ENCODE measurements at regions not wholly inside any gene's neighbourhood (a gene's known extent, or its start where the extent isn't known, plus 50 kb on each side); places are given as distances from the start of the nearest gene placed in this dataset.

- H3K27ac Mint-ChIP-seq, result peak overlapping the region in 1 of 10 donors; percentile 6
Measured at GRCh38 chr5:138663009-138663408, 87.8 kb upstream of the HSPA9 start.

DNA sequence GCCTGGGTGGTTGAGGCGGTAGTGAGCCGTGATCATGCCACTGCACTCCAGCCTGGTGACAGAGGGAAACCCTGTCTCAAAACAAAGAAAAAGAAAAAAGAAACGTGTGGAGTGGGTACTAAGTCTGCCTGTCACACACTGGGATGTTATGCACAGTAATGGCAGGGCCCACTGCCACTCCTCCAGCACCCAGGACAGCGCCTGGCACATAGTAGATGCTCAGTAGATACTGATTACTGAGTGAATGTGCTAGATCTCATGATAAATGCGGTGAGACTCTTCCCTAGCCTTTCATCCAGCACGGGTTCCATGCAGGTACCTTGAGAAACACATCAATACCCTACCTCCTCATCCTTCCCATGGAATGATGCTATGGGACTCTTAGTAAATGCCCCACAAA is 87.4 kb upstream of the HSPA9 start:
- H3K27ac Mint-ChIP-seq, result no peak overlapping the region
- H3K27me3 Mint-ChIP-seq, result peaks cover 70 to 99% (median 73%) of the 10 kb centered on the region in 5 donors
- peak overlapping the region in 5 of 10 donors; percentile 23 to 54 (median 37) for H3K4me3 Mint-ChIP-seq
- peaks cover 0 to 3% (median 0%) of the 10 kb centered on the region in 9 donors for H3K9me3 Mint-ChIP-seq
- peaks cover 0 to 7% (median 0%) of the 10 kb centered on the region in 3 donors for H3K36me3 Mint-ChIP-seq
- ATAC-seq (peak; percentile 50 to 62), DNase-seq (peak in 2 of 10 donors; percentile 25 to 36)
- H3K4me1 Mint-ChIP-seq, result peaks cover 19 to 35% (median 24%) of the 10 kb centered on the region in 4 donors
- POLR2A ChIA-PET, result no interaction called here

More at GRCh38 chr5:138663009-138663408, 87.8 kb upstream of the HSPA9 start:
- POLR2A ChIA-PET, result no interaction called here
- peaks cover 0 to 3% (median 0%) of the 10 kb centered on the region in 9 donors for H3K9me3 Mint-ChIP-seq
- ATAC-seq (peak; percentile 75 to 93), DNase-seq (peak in 7 of 10 donors; percentile 9 to 72 (median 56))
- peaks cover 22 to 39% (median 27%) of the 10 kb centered on the region in 4 donors for H3K4me1 Mint-ChIP-seq
- H3K36me3 Mint-ChIP-seq, result peaks cover 0 to 7% (median 0%) of the 10 kb centered on the region in 3 donors
- H3K4me3 Mint-ChIP-seq, result peak overlapping the region in 7 of 10 donors; percentile 8 to 54 (median 27)
- H3K27me3 Mint-ChIP-seq, result peaks cover 69 to 99% (median 76%) of the 10 kb centered on the region in 5 donors

DNA sequence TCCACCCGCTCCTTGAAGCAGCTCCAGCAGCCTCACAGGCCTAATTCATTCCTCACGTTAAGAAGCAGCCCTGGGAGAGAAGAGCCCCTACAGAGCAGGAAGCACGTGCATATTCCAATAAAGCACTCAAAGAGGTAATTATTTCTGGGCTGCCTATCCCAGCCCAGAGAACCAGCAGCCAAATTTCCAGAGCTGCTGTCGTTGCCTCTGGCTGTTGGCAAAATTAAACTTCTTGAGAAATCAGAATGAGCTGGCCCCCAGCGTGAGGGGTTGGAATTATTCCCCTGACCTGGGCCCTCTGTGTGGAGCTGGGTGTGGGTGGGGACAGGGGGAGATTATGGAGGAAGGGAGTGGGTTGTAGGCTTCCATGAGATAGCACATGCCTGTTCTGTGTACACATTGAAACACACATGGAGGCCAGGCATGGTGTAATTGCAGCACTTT is 86.8 kb upstream of the HSPA9 start:
- H3K27me3 Mint-ChIP-seq, result peaks cover 75 to 99% (median 79%) of the 10 kb centered on the region in 5 donors
- POLR2A ChIA-PET, result no interaction called here
- H3K36me3 Mint-ChIP-seq, result peaks cover 0 to 7% (median 0%) of the 10 kb centered on the region in 3 donors
- H3K4me3 Mint-ChIP-seq, result no peak overlapping the region
- peaks cover 0 to 3% (median 0%) of the 10 kb centered on the region in 9 donors for H3K9me3 Mint-ChIP-seq
- H3K4me1 Mint-ChIP-seq, result peaks cover 18 to 33% (median 25%) of the 10 kb centered on the region in 4 donors
- ATAC-seq (no peak), DNase-seq (no peak)
- H3K27ac Mint-ChIP-seq, result no peak overlapping the region

- no peak for ATAC-seq
Measured at GRCh38 chr5:138661291-138661960, 86.2 kb upstream of the HSPA9 start.

GRCh38 chr5:138660051-138660572 is 84.9 kb upstream of the HSPA9 start:
- H3K27ac Mint-ChIP-seq, result no peak overlapping the region
- H3K27me3 Mint-ChIP-seq, result peaks cover 71 to 99% (median 80%) of the 10 kb centered on the region in 5 donors
- DNase-seq, result no peak
- POLR2A ChIA-PET, result no interaction called here
- peaks cover 21 to 36% (median 25%) of the 10 kb centered on the region in 4 donors for H3K4me1 Mint-ChIP-seq
- H3K9me3 Mint-ChIP-seq, result peaks cover 0 to 3% (median 0%) of the 10 kb centered on the region in 9 donors
- H3K36me3 Mint-ChIP-seq, result peaks cover 0 to 4% (median 0%) of the 10 kb centered on the region in 3 donors
- no peak for ATAC-seq
- no peak overlapping the region for H3K4me3 Mint-ChIP-seq

More at GRCh38 chr5:138661291-138661960, 86.2 kb upstream of the HSPA9 start:
- H3K4me3 Mint-ChIP-seq, result no peak overlapping the region
- no peak for DNase-seq
- H3K27me3 Mint-ChIP-seq, result peaks cover 76 to 99% (median 81%) of the 10 kb centered on the region in 5 donors
- POLR2A ChIA-PET, result no interaction called here
- H3K4me1 Mint-ChIP-seq, result peaks cover 18 to 33% (median 26%) of the 10 kb centered on the region in 4 donors
- peak overlapping the region in 1 of 10 donors; percentile 10 for H3K27ac Mint-ChIP-seq
- H3K9me3 Mint-ChIP-seq, result peaks cover 0 to 3% (median 0%) of the 10 kb centered on the region in 9 donors
- peaks cover 0 to 7% (median 0%) of the 10 kb centered on the region in 3 donors for H3K36me3 Mint-ChIP-seq

DNA sequence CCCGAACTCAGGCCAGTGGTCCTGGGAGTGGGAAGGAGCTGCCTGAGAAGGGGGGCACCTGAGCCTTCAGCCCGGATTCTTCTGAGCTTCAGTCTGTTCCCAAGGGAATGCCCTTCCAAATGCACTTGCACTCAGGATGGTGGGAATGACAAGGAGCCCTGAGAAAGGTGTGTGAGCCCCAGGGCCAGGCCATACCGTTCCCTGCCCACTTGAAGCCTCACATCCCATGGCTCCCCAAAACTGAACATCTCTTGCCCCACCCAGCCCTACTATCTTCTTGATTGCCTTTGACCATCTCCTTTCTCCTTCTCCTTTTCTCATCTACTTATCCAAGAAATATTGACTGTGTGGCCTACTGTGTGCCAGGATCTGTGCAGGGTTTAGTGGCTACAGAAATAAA is 84.4 kb upstream of the HSPA9 start:
- POLR2A ChIA-PET, result no interaction called here
- Mint-ChIP-seq H3K36me3 (peaks cover 0 to 4% (median 0%) of the 10 kb centered on the region in 3 donors), H3K27ac (peak overlapping the region in 1 of 10 donors; percentile 34), H3K27me3 (peaks cover 70 to 99% (median 80%) of the 10 kb centered on the region in 5 donors), H3K4me1 (peaks cover 24 to 38% (median 28%) of the 10 kb centered on the region in 4 donors), H3K9me3 (peaks cover 0 to 3% (median 0%) of the 10 kb centered on the region in 9 donors), H3K4me3 (no peak overlapping the region)
- ATAC-seq (no peak), DNase-seq (no peak)

DNA sequence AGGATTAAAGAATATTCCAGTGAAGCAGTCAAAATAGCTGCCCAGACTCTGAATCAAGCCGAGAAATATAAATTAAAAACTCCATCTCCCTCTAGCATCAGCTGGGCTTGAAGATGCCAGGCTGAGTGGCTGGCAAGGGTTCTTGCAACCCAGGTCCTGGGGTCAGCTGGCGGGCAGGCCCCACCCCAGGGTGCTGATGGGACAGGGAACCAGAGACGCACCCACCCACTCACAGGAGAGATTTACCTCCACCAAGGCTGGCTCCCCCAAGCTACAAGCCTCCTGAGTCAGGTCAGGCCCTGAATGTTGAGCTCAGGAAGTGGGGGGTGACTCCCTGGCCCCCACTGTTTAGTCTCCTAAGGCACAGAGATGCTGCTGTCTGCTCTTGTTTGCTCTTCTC is 83.9 kb upstream of the HSPA9 start:
- DNase-seq (no peak), ATAC-seq (no peak)
- POLR2A ChIA-PET, result no interaction called here
- H3K36me3 Mint-ChIP-seq, result peaks cover 0 to 4% (median 0%) of the 10 kb centered on the region in 3 donors
- peaks cover 70 to 99% (median 80%) of the 10 kb centered on the region in 5 donors for H3K27me3 Mint-ChIP-seq
- H3K27ac Mint-ChIP-seq, result peak overlapping the region in 2 of 10 donors; percentile 11 to 34
- H3K9me3 Mint-ChIP-seq, result peaks cover 0 to 3% (median 0%) of the 10 kb centered on the region in 9 donors
- peaks cover 28 to 40% (median 32%) of the 10 kb centered on the region in 4 donors for H3K4me1 Mint-ChIP-seq
- H3K4me3 Mint-ChIP-seq, result no peak overlapping the region

DNA sequence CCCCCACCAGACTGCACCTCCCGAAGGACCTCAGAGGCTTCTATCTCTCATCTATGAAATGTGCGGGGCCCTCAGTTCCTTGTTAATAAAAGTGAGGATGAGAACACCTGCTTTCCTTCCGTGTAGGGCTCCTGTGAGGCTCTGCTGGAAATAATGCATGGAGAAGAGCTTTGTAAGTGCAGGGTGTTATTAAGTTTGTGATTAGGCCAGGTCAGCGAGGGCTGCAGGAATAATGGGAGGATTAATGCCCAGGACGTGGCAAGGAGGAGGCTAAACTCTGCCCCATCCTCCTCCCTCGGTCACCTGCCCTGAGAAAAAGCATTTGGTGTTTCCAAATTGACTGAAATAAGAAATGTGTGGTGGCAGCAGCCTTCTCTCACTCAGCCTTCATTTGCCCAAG is 83.5 kb upstream of the HSPA9 start:
- ATAC-seq, result no peak
- POLR2A ChIA-PET, result no interaction called here
- H3K27ac Mint-ChIP-seq, result peak overlapping the region in 1 of 10 donors; percentile 48

DNA sequence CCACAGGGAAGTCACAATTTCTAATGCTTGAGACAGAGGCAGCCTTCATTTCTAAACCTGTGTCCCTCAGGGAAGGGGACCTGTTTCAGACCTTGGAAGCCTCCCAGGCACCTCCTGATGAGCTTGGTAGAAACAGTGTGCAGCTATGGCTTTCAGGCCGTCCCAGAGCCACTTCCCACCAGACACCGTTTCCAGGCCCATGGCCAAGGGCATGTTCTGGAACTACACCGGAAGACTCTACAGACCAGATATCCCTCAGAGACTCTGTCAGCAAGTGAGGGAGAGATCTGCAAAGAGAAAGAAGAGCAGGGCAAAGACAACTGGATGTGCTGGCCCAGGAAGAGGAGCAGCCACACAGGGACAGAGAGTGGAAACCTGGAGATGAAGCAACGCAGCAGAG is 82.2 kb upstream of the HSPA9 start:
- DNase-seq (no peak), ATAC-seq (no peak)
- Mint-ChIP-seq H3K9me3 (no peaks in the 10 kb centered on the region), H3K4me1 (peaks cover 21 to 31% (median 27%) of the 10 kb centered on the region in 4 donors), H3K36me3 (peaks cover 0 to 4% (median 0%) of the 10 kb centered on the region in 3 donors), H3K27me3 (peaks cover 63 to 99% (median 81%) of the 10 kb centered on the region in 5 donors), H3K4me3 (no peak overlapping the region), H3K27ac (peak overlapping the region in 3 of 10 donors; percentile 1 to 14 (median 8))
- POLR2A ChIA-PET, result interaction anchor here (0.7 kb wide), 1 partner anchor 20 kb away, joined by 3 read pairs; no protein-coding TSS in a partner anchor

More for the DNA sequence above, 83.5 kb upstream of the HSPA9 start:
- Mint-ChIP-seq H3K4me1 (peaks cover 30 to 41% (median 35%) of the 10 kb centered on the region in 4 donors), H3K9me3 (peaks cover 0 to 3% (median 0%) of the 10 kb centered on the region in 9 donors), H3K27me3 (peaks cover 68 to 99% (median 83%) of the 10 kb centered on the region in 5 donors), H3K4me3 (no peak overlapping the region), H3K36me3 (peaks cover 0 to 4% (median 0%) of the 10 kb centered on the region in 3 donors)
- DNase-seq, result no peak

GRCh38 chr5:138656916-138657315 is 81.7 kb upstream of the HSPA9 start:
- H3K4me3 Mint-ChIP-seq, result no peak overlapping the region
- H3K36me3 Mint-ChIP-seq, result peaks cover 0 to 4% (median 0%) of the 10 kb centered on the region in 3 donors
- no peak for ATAC-seq
- DNase-seq, result no peak
- no peaks in the 10 kb centered on the region for H3K9me3 Mint-ChIP-seq
- POLR2A ChIA-PET, result no interaction called here
- H3K27me3 Mint-ChIP-seq, result peaks cover 60 to 99% (median 81%) of the 10 kb centered on the region in 5 donors
- peaks cover 20 to 28% (median 25%) of the 10 kb centered on the region in 4 donors for H3K4me1 Mint-ChIP-seq
- H3K27ac Mint-ChIP-seq, result no peak overlapping the region

DNA sequence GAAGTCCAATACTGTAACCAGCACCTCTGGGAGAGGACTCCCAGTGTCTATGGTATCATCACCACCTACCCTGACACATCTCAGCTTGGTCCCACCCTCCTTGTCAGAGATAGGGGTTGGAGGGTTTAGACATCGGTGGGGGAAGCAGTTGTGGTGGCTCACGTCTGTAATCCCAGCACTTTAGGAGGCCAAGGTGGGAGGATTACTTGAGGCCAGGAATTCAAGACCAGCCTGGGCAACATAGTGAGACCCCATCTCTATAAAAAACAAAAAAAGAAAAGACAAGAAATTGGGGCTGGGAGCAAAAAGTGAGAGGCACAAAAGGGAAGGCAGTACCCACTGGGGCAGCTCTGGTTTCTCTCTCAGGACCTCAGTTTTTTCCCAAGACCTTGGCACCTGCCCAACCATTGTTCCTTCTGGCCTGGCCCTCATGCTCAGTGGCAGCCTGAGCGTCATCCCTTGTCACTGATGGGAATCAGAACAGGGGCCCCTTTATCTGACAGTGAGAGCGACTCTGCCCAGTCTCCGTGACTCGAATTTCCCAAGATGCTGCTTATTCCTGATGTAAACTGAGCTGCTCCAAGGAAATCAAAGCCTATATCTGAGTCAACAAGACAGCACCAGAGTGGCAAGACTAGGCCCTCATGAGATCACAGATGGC is 80.5 kb upstream of the HSPA9 start:
- H3K36me3 Mint-ChIP-seq, result peaks cover 0 to 4% (median 0%) of the 10 kb centered on the region in 3 donors
- peak overlapping the region in 1 of 10 donors; percentile 81 for H3K27ac Mint-ChIP-seq
- peaks cover 18 to 25% (median 21%) of the 10 kb centered on the region in 4 donors for H3K4me1 Mint-ChIP-seq
- POLR2A ChIA-PET, result interaction anchor here (2.2 kb wide), 1 partner anchor 13 kb away, joined by 8 read pairs; no protein-coding TSS in a partner anchor
- H3K9me3 Mint-ChIP-seq, result no peaks in the 10 kb centered on the region
- peaks cover 58 to 99% (median 77%) of the 10 kb centered on the region in 5 donors for H3K27me3 Mint-ChIP-seq
- no peak overlapping the region for H3K4me3 Mint-ChIP-seq
- no peak for ATAC-seq
- no peak for DNase-seq

DNA sequence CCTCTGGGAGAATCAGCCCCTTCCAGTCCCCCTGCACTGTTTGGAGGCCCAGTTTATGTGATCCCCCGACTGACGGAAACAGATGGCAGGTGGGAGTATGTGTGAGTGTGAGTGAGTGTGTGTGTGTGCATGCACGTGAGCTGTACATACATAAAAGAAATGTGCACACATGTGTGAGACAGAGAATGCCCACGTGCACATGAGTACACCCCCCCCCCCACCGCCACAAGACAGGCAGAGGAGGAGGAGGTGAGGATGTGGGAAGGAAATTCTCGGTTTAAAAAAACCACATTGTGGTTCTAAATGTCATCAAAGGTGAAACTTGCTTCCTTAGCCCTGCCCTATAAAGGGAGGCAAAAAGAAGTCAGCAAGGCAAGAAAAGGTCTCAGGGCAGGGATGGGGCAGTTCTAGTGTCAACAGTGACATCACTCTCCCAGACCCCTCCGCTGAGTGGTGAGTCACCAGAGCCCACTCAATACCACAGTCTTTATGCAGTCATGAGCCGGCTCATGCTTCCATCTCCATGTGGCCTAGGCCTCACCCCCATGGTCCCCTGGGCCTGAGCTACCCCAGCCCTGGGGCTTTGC is 79.2 kb upstream of the HSPA9 start:
- peak overlapping the region in 8 of 10 donors; percentile 7 to 86 (median 60) for H3K4me3 Mint-ChIP-seq
- peaks cover 49 to 99% (median 69%) of the 10 kb centered on the region in 5 donors for H3K27me3 Mint-ChIP-seq
- POLR2A ChIA-PET, result interaction anchor here (0.6 to 2.2 kb wide), 4 partner anchors 14 to 331 kb away, joined by 3 to 8 read pairs (median 4); no protein-coding TSS in a partner anchor
- H3K4me1 Mint-ChIP-seq, result peaks cover 20 to 25% (median 22%) of the 10 kb centered on the region in 4 donors
- peak overlapping the region in 9 of 10 donors; percentile 30 to 94 (median 45) for H3K27ac Mint-ChIP-seq
- peaks cover 0 to 2% (median 0%) of the 10 kb centered on the region in 3 donors for H3K36me3 Mint-ChIP-seq
- ATAC-seq (peak; percentile 87 to 88), DNase-seq (peak; percentile 31 to 88 (median 66))
- H3K9me3 Mint-ChIP-seq, result no peaks in the 10 kb centered on the region
